PC-9 (cell line): ENCODE measurements at regions not wholly inside any gene's neighbourhood (a gene's known extent, or its start where the extent isn't known, plus 50 kb on each side); places are given as distances from the start of the nearest gene placed in this dataset.

Source experiments
- CTCF ChIP-seq: fragments of 200-600 bp; sonication (generic); conservative IDR thresholded peaks from 2 replicates; pipeline ENCODE4 v1.6.1; 2017; ENCODE audit warnings: mixed run types, antibody characterized with exemption, mild to moderate bottlenecking, moderate library complexity
- EZH2 ChIP-seq: fragments of 200-600 bp; sonication (generic); IDR thresholded peaks from 2 replicates; pipeline ENCODE4 v1.8.0; 2017; ENCODE audit warnings: antibody characterized with exemption, low read depth

GRCh38 chr18:34280000-34280399, 55.3 kb upstream of the NOL4 start:
- no peak for TF ChIP-seq CTCF
- no peak for TF ChIP-seq EZH2
